IMR-90 (cell line): ENCODE measurements at regions not wholly inside any gene's neighbourhood (a gene's known extent, or its start where the extent isn't known, plus 50 kb on each side); places are given as distances from the start of the nearest gene placed in this dataset.

Experiments used
- ATAC-seq: fragments of 200-7000 bp; cut with Tn5 transposase; 2 replicates; pipeline ENCODE4 v1.9.1; 2020; ENCODE audit warnings: low read depth, mild to moderate bottlenecking, moderate library complexity
- BruUV-seq: library from RNA; stranded (reverse); fragments of 400-500 nt; replicated peaks from 2 replicates; lab custom pipeline; 2021; lab: Mats Ljungman, UMichigan
- CTCF ChIA-PET: fragments of 300-600 bp; formaldehyde crosslinking; extraction: SDS; loops from one replicate; lab custom pipeline; 2021; ENCODE audit warnings: antibody characterized with exemption; lab: Yijun Ruan, JAX
- POLR2A ChIA-PET: fragments of 300-600 bp; sonication (Branson Sonifier 250); formaldehyde crosslinking; loops from one replicate; lab custom pipeline; 2022; ENCODE audit warnings: antibody characterized with exemption; ENCODE audit not compliant: unreplicated experiment; lab: Charles Lee
- DNase-seq: peaks from one replicate; pipeline ENCODE4 v3.0.0; 2013
- H2AFZ ChIP-seq: replicated peaks from 2 replicates; pipeline ENCODE3; 2013; ENCODE audit warnings: low read length, mild to moderate bottlenecking; ENCODE audit not compliant: poor library complexity
- H2AK5ac ChIP-seq: 2 replicates; pipeline ENCODE4 v1.6.1; 2013; ENCODE audit warnings: low read depth, low read length, inconsistent platforms
- H2AK9ac ChIP-seq: replicated peaks from 2 replicates; pipeline ENCODE3; 2013; ENCODE audit warnings: mild to moderate bottlenecking, low read depth, low read length, moderate library complexity; ENCODE audit not compliant: poor library complexity
- H2BK120ac ChIP-seq: 2 replicates; pipeline ENCODE4 v1.6.1; 2013; ENCODE audit warnings: low read depth, low read length, inconsistent platforms
- H2BK15ac ChIP-seq: 3 replicates; pipeline ENCODE4 v1.6.1; 2013; ENCODE audit warnings: low read depth, low read length, inconsistent platforms
- H2BK20ac ChIP-seq: 2 replicates; pipeline ENCODE4 v1.6.1; 2013; ENCODE audit warnings: low read depth, mild to moderate bottlenecking, inconsistent platforms, low read length, moderate library complexity
- H2BK5ac ChIP-seq: 2 replicates; pipeline ENCODE4 v1.6.1; 2013; ENCODE audit warnings: mild to moderate bottlenecking, low read depth, low read length, inconsistent platforms; ENCODE audit not compliant: poor library complexity, severe bottlenecking
- H3K14ac ChIP-seq: replicated peaks from 2 replicates; pipeline ENCODE4 v1.6.1; 2013; ENCODE audit warnings: low read depth, low read length, inconsistent platforms
- H3K18ac ChIP-seq: 2 replicates; pipeline ENCODE4 v1.6.1; 2013; ENCODE audit warnings: low read depth, low read length, control low read depth
- H3K23ac ChIP-seq: 2 replicates; pipeline ENCODE4 v1.6.1; 2013; ENCODE audit warnings: low read depth, low read length, inconsistent platforms
- H3K27ac ChIP-seq: 2 replicates; pipeline ENCODE4 v1.5.1; 2013; ENCODE audit warnings: mild to moderate bottlenecking, control low read depth, low read length; ENCODE audit not compliant: insufficient read depth
- H3K27me3 ChIP-seq: 2 replicates; pipeline ENCODE4 v1.6.1; 2013; ENCODE audit warnings: low read length; ENCODE audit not compliant: control insufficient read depth, insufficient read depth
- H3K36me3 ChIP-seq: 2 replicates; pipeline ENCODE4 v1.6.1; 2013; ENCODE audit warnings: low read length, mixed read lengths; ENCODE audit not compliant: control insufficient read depth, insufficient read depth
- H3K4ac ChIP-seq: 2 replicates; pipeline ENCODE4 v1.6.1; 2013; ENCODE audit warnings: low read depth, low read length, inconsistent platforms
- H3K4me1 ChIP-seq: 2 replicates; pipeline ENCODE4 v1.6.1; 2013; ENCODE audit warnings: low read length, mixed read lengths; ENCODE audit not compliant: control insufficient read depth, insufficient read depth
- H3K4me2 ChIP-seq: 2 replicates; pipeline ENCODE4 v1.6.1; 2013; ENCODE audit warnings: low read depth, mild to moderate bottlenecking, control low read depth, low read length, moderate library complexity
- H3K4me3 ChIP-seq: 2 replicates; pipeline ENCODE4 v1.5.1; 2013; ENCODE audit warnings: low read depth, mild to moderate bottlenecking, control low read depth, low read length, moderate library complexity; ENCODE audit not compliant: insufficient read depth
- H3K56ac ChIP-seq: 2 replicates; pipeline ENCODE4 v1.6.1; 2013; ENCODE audit warnings: low read length, inconsistent platforms; ENCODE audit not compliant: insufficient read depth; ENCODE audit errors: extremely low read depth
- H3K79me1 ChIP-seq, 2 experiments: 2 replicates each; pipeline ENCODE4 v1.6.1; 2013; ENCODE audit warnings: low read length in 2 of 2, inconsistent platforms in 1 of 2, low read depth in 1 of 2
- H3K9ac ChIP-seq: 2 replicates; pipeline ENCODE4 v1.6.1; 2013; ENCODE audit warnings: low read depth, low read length, control low read depth
- H3K9me1 ChIP-seq: 2 replicates; pipeline ENCODE4 v1.6.1; 2013; ENCODE audit warnings: low read length, inconsistent platforms; ENCODE audit not compliant: insufficient read depth
- H3K9me3 ChIP-seq: 2 replicates; pipeline ENCODE4 v1.6.1; 2013; ENCODE audit warnings: low read length; ENCODE audit not compliant: control insufficient read depth, insufficient read depth
- H4K20me1 ChIP-seq: 2 replicates; pipeline ENCODE4 v1.6.1; 2013; ENCODE audit warnings: low read length, inconsistent platforms; ENCODE audit not compliant: insufficient read depth
- H4K5ac ChIP-seq: 2 replicates; pipeline ENCODE4 v1.6.1; 2013; ENCODE audit warnings: mild to moderate bottlenecking, low read depth, low read length, control low read depth
- H4K8ac ChIP-seq, 2 experiments: 2 replicates each; pipeline ENCODE4 v1.6.1; 2013; ENCODE audit warnings: low read depth in 2 of 2, low read length in 2 of 2, control low read depth in 1 of 2, inconsistent platforms in 1 of 2
- H4K91ac ChIP-seq: 2 replicates; pipeline ENCODE4 v1.6.1; 2013; ENCODE audit warnings: low read depth, low read length, inconsistent platforms; ENCODE audit not compliant: insufficient read depth
- BHLHE40 ChIP-seq: fragments of 150-350 bp; IDR thresholded peaks from 2 replicates; pipeline ENCODE4 v1.6.1; 2016; ENCODE audit warnings: mild to moderate bottlenecking, low read depth, low read length
- CEBPB ChIP-seq: IDR thresholded peaks from 2 replicates; pipeline ENCODE4 v1.6.1; 2012; ENCODE audit warnings: low read depth, low read length, improper control_type of control experiment
- CHD1 ChIP-seq: IDR thresholded peaks from 2 replicates; pipeline ENCODE4 v1.6.1; 2012; ENCODE audit warnings: low read depth, low read length, improper control_type of control experiment
- CTCF ChIP-seq: conservative IDR thresholded peaks from 2 replicates; pipeline ENCODE4 v1.5.1; 2012; ENCODE audit warnings: mild to moderate bottlenecking, low read depth, low read length, improper control_type of control experiment
- FOS ChIP-seq: fragments of 150-350 bp; IDR thresholded peaks from 2 replicates; pipeline ENCODE4 v1.6.1; 2016; ENCODE audit warnings: low read depth, low read length
- MAZ ChIP-seq: IDR thresholded peaks from 2 replicates; pipeline ENCODE4 v1.6.1; 2012; ENCODE audit warnings: low read depth, mild to moderate bottlenecking, low read length, improper control_type of control experiment, moderate library complexity, borderline replicate concordance
- MXI1 ChIP-seq: IDR thresholded peaks from 2 replicates; pipeline ENCODE4 v1.6.1; 2012; ENCODE audit warnings: low read depth, mild to moderate bottlenecking, low read length, moderate library complexity, borderline replicate concordance
- NFE2L2 ChIP-seq: fragments of 150-350 bp; IDR thresholded peaks from 2 replicates; pipeline ENCODE4 v1.6.1; 2016; ENCODE audit warnings: low read depth, mild to moderate bottlenecking, low read length
- POLR2A ChIP-seq: IDR thresholded peaks from 2 replicates; pipeline ENCODE4 v1.6.1; 2012; ENCODE audit warnings: mild to moderate bottlenecking, low read depth, low read length
- RCOR1 ChIP-seq: IDR thresholded peaks from 2 replicates; pipeline ENCODE4 v1.6.1; 2012; ENCODE audit warnings: mild to moderate bottlenecking, low read length, improper control_type of control experiment; ENCODE audit not compliant: insufficient replicate concordance
- RFX5 ChIP-seq: IDR thresholded peaks from 2 replicates; pipeline ENCODE4 v1.8.0; 2012; ENCODE audit warnings: low read depth, mild to moderate bottlenecking, low read length, moderate library complexity
- SMC3 ChIP-seq: fragments of 150-350 bp; IDR thresholded peaks from 2 replicates; pipeline ENCODE4 v1.6.1; 2016; ENCODE audit warnings: low read depth, mild to moderate bottlenecking, antibody characterized with exemption, low read length, moderate library complexity
- USF2 ChIP-seq: fragments of 150-350 bp; IDR thresholded peaks from 2 replicates; pipeline ENCODE4 v1.6.1; 2017; ENCODE audit warnings: mild to moderate bottlenecking, antibody characterized with exemption, low read length, low read depth
- WGBS, 2 experiments: methylation state at CpG; one replicate each; pipeline versions ENCODE4 v1.1.5 to v1.1.7; 2013; ENCODE audit warnings: missing lambda C conversion rate in 2 of 2; ENCODE audit not compliant: insufficient read length in 1 of 2; ENCODE audit errors: extremely low coverage in 2 of 2; 5-methylcytosine and 5-hydroxymethylcytosine counted together
- dilution Hi-C: fragments of 300-500 bp; cut with HindIII; formaldehyde crosslinking; loops from one replicate; pipeline ENCODE4 v1.14.3; 2018; ENCODE audit warnings: low sequenced_read_pairs; ENCODE audit not compliant: unreplicated experiment
- in situ Hi-C: fragments of 300-500 bp; cut with MboI; formaldehyde crosslinking; loops from 3 replicates; pipeline ENCODE4 v1.14.3; 2019; ENCODE audit warnings: low sequenced_read_pairs, inconsistent platforms, mixed read lengths
- intact Hi-C: fragments of 100-400 bp; cut with micrococcal nuclease; formaldehyde crosslinking; loops from 2 replicates; pipeline ENCODE4 v1.10.0; 2022
- TF ChIP-seq, protein P1 (sequence below): fragments of 150-350 bp; IDR thresholded peaks from 2 replicates; pipeline ENCODE4 v1.6.1; 2016; ENCODE audit warnings: low read depth, mild to moderate bottlenecking, low read length, moderate library complexity, borderline replicate concordance

DNA sequence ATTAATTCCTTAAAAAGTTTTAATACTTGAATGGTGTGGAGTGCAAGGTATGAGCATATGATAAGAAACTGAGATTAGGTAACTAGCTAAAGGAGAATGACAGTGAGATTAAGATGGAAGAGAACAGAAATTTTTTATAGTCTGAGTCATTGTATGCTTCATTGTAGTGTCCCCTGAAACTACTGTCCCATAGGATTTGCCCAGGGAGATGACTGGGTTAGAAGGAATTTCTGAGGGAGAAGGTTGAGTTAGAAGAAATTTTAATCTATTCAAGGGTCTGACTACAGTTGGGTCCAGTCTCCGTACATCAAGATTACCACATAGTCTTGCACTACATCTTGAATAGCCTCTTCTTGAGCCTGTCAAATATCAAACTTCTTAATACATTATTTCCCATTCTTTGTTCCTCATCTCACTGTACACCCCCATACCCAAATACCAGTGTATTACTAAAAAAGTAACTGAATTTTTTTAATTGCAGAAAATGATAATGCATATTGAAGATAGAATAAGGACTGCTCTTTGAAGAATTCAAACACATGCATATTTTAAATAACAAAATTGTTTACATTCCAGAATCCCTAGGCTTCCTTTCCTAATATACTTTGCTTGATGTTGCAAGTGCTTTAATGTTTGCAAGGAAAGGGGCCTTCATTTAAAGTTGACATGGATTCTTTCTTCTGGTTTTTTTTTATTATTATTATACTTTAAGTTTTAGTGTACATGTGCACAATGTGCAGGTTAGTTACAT lies 314.3 kb upstream of the COL3A1 start:
- WGBS, 2 experiments = no CpG with 5 or more reads among the region's 1 CpG
- no peak for TF ChIP-seq USF2
- TF ChIP-seq, protein P1, sequence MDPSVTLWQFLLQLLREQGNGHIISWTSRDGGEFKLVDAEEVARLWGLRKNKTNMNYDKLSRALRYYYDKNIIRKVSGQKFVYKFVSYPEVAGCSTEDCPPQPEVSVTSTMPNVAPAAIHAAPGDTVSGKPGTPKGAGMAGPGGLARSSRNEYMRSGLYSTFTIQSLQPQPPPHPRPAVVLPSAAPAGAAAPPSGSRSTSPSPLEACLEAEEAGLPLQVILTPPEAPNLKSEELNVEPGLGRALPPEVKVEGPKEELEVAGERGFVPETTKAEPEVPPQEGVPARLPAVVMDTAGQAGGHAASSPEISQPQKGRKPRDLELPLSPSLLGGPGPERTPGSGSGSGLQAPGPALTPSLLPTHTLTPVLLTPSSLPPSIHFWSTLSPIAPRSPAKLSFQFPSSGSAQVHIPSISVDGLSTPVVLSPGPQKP = no peak
- no peak for TF ChIP-seq SMC3
- no peak for TF ChIP-seq CHD1
- TF ChIP-seq MAZ = no peak
- TF ChIP-seq NFE2L2 = no peak
- peak; percentile 28; the same call in 1 of the 2 replicates for TF ChIP-seq CEBPB
- TF ChIP-seq FOS = peak; percentile 41; the same call in 1 of the 2 replicates
- no peak for TF ChIP-seq POLR2A
- TF ChIP-seq RCOR1 = no peak
- no peak for TF ChIP-seq BHLHE40
- no peak for TF ChIP-seq MXI1
- TF ChIP-seq RFX5 = no peak
- TF ChIP-seq CTCF = no peak

More for the DNA sequence above, 314.3 kb upstream of the COL3A1 start:
- H3K27me3 ChIP-seq = no peaks in the 10 kb centered on the region
- H4K91ac ChIP-seq = 0 out of 2 replicates have a peak overlapping the region, but pooled peaks have one; percentile 20
- no peaks in the 10 kb centered on the region for H3K9me3 ChIP-seq
- H2BK15ac ChIP-seq = no peak overlapping the region
- H3K79me1 ChIP-seq = no peaks in the 10 kb centered on the region
- no peaks in the 10 kb centered on the region for H3K4me1 ChIP-seq
- H3K9ac ChIP-seq = no peak overlapping the region
- peak overlapping the region; percentile 94 for H3K18ac ChIP-seq
- no peak overlapping the region for H2AK5ac ChIP-seq
- 0 out of 2 replicates have a peak overlapping the region, but pooled peaks have one; percentile 22 for H2BK20ac ChIP-seq
- H3K27ac ChIP-seq = peak overlapping the region; percentile 19; the same call in 1 of the 2 replicates
- no peaks in the 10 kb centered on the region for H4K20me1 ChIP-seq
- H3K14ac ChIP-seq = no peak overlapping the region
- dilution Hi-C loops = no loop called here
- DNase-seq (peak; percentile 74), ATAC-seq (peak; percentile 90)
- peak overlapping the region; percentile 11; the same call in 1 of the 2 replicates for H3K4ac ChIP-seq
- no peak overlapping the region for H2AFZ ChIP-seq
- H2BK120ac ChIP-seq = peak overlapping the region; percentile 31; the same call in 1 of the 2 replicates
- no peak overlapping the region for H3K4me3 ChIP-seq
- no peak overlapping the region for H3K23ac ChIP-seq
- CTCF ChIA-PET = no interaction called here
- peak overlapping the region; percentile 54; the same call in 1 of the 2 replicates for H4K5ac ChIP-seq
- H2AK9ac ChIP-seq = no peak overlapping the region
- intact Hi-C loops = loop anchor here (5.0 kb wide), 2 partner anchors 133 to 317 kb away; no protein-coding TSS in a partner anchor
- peak overlapping the region; percentile 79; the same call in 1 of the 2 replicates for H3K4me2 ChIP-seq
- no TSS peak for BruUV-seq
- no peak overlapping the region for H3K56ac ChIP-seq
- in situ Hi-C loops = no loop called here
- POLR2A ChIA-PET = no interaction called here
- H4K8ac ChIP-seq = peak overlapping the region in 1 of 2 experiments; percentile 59; a peak in 1 of 4 replicates
- no peaks in the 10 kb centered on the region for H3K36me3 ChIP-seq
- H2BK5ac ChIP-seq = peak overlapping the region; percentile 93
- no peaks in the 10 kb centered on the region for H3K9me1 ChIP-seq
